ENCODE measurements at regions not wholly inside any gene's neighbourhood (a gene's known extent, or its start where the extent isn't known, plus 50 kb on each side); places are given as distances from the start of the nearest gene placed in this dataset.

DNA sequence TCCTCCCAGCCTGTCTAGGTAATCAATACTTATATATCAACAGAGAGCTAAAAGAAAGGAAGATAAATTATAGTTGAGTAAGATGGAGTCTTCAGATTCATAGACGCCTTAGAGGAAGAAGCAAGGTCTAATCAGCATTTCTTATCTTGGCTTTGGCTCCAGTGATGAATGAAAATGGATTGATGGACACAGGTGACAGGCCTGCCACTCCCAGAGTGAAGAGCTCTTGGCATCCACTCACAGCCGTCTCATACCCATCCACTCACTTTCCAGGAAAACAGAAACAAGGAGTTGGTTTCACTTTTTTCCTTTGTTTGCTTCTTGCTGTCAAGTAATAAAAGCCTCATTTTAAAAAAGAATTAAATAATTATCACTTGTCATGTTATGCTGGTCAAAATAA is 168.2 kb downstream of the MFSD1 start:
- Mint-ChIP-seq H3K27me3 (ENCODE audit: insufficient read depth) (peaks cover 4% of the 10 kb centered on the region; the same call in 1 of the 2 replicates), H3K36me3 (ENCODE audit: low read depth) (no peaks in the 10 kb centered on the region), H3K9me3 (peaks cover 4% of the 10 kb centered on the region; the same call in 1 of the 2 replicates), H3K27ac (no peak overlapping the region), H3K4me1 (ENCODE audit: low read depth) (no peaks in the 10 kb centered on the region), H3K4me3 (no peak overlapping the region)
- DNase-seq: no peak
- TF ChIP-seq, protein P1, sequence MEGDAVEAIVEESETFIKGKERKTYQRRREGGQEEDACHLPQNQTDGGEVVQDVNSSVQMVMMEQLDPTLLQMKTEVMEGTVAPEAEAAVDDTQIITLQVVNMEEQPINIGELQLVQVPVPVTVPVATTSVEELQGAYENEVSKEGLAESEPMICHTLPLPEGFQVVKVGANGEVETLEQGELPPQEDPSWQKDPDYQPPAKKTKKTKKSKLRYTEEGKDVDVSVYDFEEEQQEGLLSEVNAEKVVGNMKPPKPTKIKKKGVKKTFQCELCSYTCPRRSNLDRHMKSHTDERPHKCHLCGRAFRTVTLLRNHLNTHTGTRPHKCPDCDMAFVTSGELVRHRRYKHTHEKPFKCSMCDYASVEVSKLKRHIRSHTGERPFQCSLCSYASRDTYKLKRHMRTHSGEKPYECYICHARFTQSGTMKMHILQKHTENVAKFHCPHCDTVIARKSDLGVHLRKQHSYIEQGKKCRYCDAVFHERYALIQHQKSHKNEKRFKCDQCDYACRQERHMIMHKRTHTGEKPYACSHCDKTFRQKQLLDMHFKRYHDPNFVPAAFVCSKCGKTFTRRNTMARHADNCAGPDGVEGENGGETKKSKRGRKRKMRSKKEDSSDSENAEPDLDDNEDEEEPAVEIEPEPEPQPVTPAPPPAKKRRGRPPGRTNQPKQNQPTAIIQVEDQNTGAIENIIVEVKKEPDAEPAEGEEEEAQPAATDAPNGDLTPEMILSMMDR (IDR thresholded peaks at IDR 0.05): no peak

DNA sequence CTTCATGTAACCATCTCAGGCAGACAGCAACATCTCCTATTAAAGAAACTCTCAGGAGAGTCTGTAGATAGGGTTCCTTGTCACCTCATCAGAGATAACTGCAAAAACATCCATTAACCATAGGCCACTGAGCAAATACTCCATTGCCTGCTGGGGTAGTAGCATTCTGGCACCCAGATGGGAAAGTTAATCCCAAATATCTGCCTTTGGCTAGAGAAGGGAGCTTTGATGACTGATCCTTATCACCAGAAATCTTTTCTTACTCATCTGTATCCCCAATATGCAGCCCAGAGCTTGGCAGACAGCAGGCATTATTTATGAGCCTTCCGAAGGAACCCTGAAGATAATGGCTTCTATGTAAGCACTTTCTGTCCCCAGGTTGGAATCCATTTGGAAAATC is 173.1 kb downstream of the MFSD1 start:
- Mint-ChIP-seq H3K9me3 (peaks cover 4% of the 10 kb centered on the region; the same call in 1 of the 2 replicates), H3K27ac (no peak overlapping the region), H3K4me1 (ENCODE audit: low read depth) (no peaks in the 10 kb centered on the region), H3K27me3 (ENCODE audit: insufficient read depth) (peaks cover 1% of the 10 kb centered on the region; the same call in 1 of the 2 replicates), H3K36me3 (ENCODE audit: low read depth) (no peaks in the 10 kb centered on the region), H3K4me3 (no peak overlapping the region)
- DNase-seq: no peak
- TF ChIP-seq, protein P1 (IDR thresholded peaks at IDR 0.05): no peak

DNA sequence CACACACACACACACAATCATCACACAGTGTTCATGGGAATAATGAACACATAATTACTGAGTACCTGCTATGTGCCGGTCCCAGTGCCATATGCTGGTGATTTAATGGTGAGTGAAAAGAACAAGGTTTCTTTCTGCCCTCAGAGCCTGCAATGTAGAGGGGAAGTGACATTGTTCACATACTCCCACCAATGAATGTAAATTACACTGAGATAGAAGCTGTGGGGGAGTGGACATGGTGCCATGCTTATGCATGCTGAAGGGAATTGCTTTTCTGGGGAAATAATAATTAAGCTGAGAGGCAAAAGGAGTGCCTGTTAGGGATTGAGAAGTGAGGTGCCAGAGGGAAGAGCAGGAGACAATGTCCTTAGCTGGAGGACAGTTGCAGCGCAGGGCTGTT is 175.1 kb downstream of the MFSD1 start:
- Mint-ChIP-seq H3K36me3 (ENCODE audit: low read depth) (no peaks in the 10 kb centered on the region), H3K4me3 (no peak overlapping the region), H3K9me3 (peaks cover 4% of the 10 kb centered on the region; the same call in 1 of the 2 replicates), H3K27me3 (ENCODE audit: insufficient read depth) (no peaks in the 10 kb centered on the region; the same call in 1 of the 2 replicates), H3K4me1 (ENCODE audit: low read depth) (no peaks in the 10 kb centered on the region), H3K27ac (no peak overlapping the region)
- no peak for DNase-seq
- TF ChIP-seq, protein P1 (IDR thresholded peaks at IDR 0.05): no peak

DNA sequence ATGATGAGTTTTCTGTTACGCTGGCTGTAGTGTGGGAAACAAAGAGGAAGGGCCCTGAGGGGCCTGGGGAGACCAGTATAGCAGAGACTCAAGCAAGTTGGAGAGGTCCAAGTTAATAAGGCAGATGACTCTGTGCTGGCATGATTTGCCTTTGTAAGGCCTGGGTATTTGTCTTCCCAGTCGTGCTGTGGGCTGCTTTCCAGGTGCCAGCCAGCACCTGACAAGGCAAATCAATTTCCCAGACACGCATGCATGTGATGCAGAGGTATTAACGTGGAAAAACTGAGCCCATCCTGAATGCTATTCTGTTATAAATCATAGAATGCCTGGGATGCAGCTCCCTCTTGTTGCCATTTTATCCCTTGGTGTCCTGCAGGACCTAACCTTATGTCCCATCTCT is 175.6 kb downstream of the MFSD1 start:
- TF ChIP-seq, protein P1 (IDR thresholded peaks at IDR 0.05): no peak
- H3K27ac Mint-ChIP-seq: no peak overlapping the region
- H3K27me3 Mint-ChIP-seq (ENCODE audit: insufficient read depth): no peaks in the 10 kb centered on the region; the same call in 1 of the 2 replicates
- H3K4me1 Mint-ChIP-seq (ENCODE audit: low read depth): no peaks in the 10 kb centered on the region
- no peak for DNase-seq
- H3K4me3 Mint-ChIP-seq: no peak overlapping the region
- no peaks in the 10 kb centered on the region for H3K36me3 Mint-ChIP-seq (ENCODE audit: low read depth)
- H3K9me3 Mint-ChIP-seq: no peaks in the 10 kb centered on the region

DNA sequence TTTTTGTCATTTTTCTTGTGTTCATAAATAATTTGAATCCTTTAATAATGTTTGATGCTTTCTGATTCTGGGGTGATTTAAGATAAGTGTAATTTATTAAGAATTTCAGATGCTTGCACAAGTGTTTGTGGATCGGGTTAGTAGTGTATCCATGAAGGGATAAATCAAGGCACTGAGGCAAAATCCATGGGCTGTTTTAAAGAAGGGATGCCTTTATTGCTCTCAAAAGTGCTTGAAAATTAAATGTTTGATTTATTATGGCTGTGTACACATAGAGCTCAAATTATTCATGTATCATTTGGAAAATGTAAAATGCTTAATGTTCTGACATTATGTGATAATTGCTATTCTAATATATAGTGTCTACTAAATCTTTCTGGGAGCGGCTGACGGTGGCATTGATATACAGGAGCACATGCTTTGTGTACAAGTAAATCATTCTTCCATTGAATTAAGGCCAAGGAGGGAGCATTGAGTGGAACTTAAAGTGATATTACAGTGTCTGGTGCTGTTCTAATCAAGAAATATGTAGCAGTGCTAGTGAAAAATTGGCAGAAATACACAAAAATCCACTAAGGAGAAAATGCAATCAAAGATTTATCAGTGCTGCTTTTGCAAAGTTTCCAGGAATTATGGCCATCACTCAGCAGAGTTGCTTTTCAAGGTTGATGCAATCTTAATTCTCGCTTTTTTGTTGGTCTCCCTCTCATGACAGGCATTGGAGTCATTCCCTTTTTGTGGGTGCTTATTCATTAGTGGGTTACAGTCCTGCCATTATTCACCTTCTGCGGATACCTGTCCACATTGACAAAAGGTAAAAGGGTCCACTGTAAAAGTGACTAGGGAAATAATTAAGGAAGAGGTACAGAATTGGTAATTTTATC is 181.6 kb downstream of the MFSD1 start:
- no peak for DNase-seq
- H3K9me3 Mint-ChIP-seq: no peaks in the 10 kb centered on the region; the same call in 1 of the 2 replicates
- TF ChIP-seq, protein P1 (IDR thresholded peaks at IDR 0.05): no peak
- no peaks in the 10 kb centered on the region for H3K4me1 Mint-ChIP-seq (ENCODE audit: low read depth)
- H3K36me3 Mint-ChIP-seq (ENCODE audit: low read depth): no peaks in the 10 kb centered on the region
- H3K4me3 Mint-ChIP-seq: no peak overlapping the region
- H3K27ac Mint-ChIP-seq: no peak overlapping the region
- H3K27me3 Mint-ChIP-seq (ENCODE audit: insufficient read depth): no peaks in the 10 kb centered on the region; the same call in 1 of the 2 replicates

Data from HFFc6 (cell line).